ENCODE measurements at regions not wholly inside any gene's neighbourhood (a gene's known extent, or its start where the extent isn't known, plus 50 kb on each side); places are given as distances from the start of the nearest gene placed in this dataset.

DNA sequence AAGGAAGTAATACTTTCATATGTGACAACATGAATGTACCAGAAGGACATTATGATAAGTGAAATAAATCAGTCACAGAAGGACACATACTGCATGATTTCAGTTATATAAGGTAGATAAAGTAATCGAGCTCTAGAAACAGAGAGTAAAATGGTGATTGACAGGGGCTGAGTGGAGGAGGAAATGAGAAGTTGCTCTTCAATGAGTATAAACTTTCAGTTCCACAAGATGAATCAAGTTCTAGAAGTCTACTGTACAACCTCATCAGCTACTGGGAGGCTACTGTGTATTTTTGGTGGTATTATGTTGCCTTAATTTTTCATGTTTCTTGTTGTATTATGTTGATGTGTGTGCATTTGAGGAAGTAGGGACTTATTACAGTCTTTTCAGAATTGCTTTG, 270.9 kb upstream of the GRIA3 start:
- no peak overlapping the region for H3K4me3 ChIP-seq (ENCODE audit: low read length)
- H3K36me3 Mint-ChIP-seq, result no peaks in the 10 kb centered on the region
- H3K9me3 Mint-ChIP-seq, result peaks cover 5 to 14% (median 10%) of the 10 kb centered on the region in 5 donors
- no peaks in the 10 kb centered on the region for H3K36me3 ChIP-seq (ENCODE audit: insufficient read depth, low read length)
- H3K27ac ChIP-seq (ENCODE audit: low read depth, low read length), result no peak overlapping the region
- H3K4me3 Mint-ChIP-seq, result no peak overlapping the region
- no peaks in the 10 kb centered on the region for H3K27me3 Mint-ChIP-seq
- DNase-seq, result no peak
- no peaks in the 10 kb centered on the region for H3K9me3 ChIP-seq (ENCODE audit: low read length)
- H3K4me1 ChIP-seq (ENCODE audit: insufficient read depth, low read length), result no peaks in the 10 kb centered on the region
- CTCF ChIA-PET, result no interaction called here
- H3K4me1 Mint-ChIP-seq, result no peaks in the 10 kb centered on the region
- H3K27me3 ChIP-seq (ENCODE audit: insufficient read depth, low read length, poor library complexity, severe bottlenecking), result no peaks in the 10 kb centered on the region
- POLR2A ChIA-PET, result no interaction called here
- no peak overlapping the region for H3K27ac Mint-ChIP-seq

DNA sequence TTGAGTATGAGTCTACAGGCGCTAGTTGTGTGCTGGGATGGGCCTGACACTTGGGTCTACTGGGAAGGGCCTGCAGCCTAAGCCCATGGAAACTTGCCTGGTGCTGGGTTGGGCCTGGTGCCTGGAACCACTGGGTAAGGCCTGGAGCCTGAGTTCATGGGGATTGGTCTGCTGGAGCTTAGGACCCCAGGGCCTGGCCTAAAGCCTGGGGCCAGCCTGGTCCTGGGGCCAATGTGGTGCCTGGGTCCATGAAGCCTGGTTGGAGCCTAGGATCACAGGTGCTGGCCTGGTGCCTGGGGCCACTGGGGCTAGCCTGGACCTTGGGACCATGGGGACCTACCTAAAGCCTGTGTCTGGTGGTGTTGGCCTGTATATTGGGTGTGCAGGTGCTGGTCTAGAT, 270.3 kb upstream of the GRIA3 start:
- H3K36me3 ChIP-seq (ENCODE audit: insufficient read depth, low read length), result no peaks in the 10 kb centered on the region
- H3K4me3 Mint-ChIP-seq, result no peak overlapping the region
- H3K4me3 ChIP-seq (ENCODE audit: low read length), result no peak overlapping the region
- ChIA-PET CTCF (no interaction called here), POLR2A (no interaction called here)
- DNase-seq, result no peak
- H3K4me1 ChIP-seq (ENCODE audit: insufficient read depth, low read length), result no peaks in the 10 kb centered on the region
- H3K27ac ChIP-seq (ENCODE audit: low read depth, low read length), result no peak overlapping the region
- no peaks in the 10 kb centered on the region for H3K27me3 Mint-ChIP-seq
- no peaks in the 10 kb centered on the region for H3K36me3 Mint-ChIP-seq
- no peaks in the 10 kb centered on the region for H3K4me1 Mint-ChIP-seq
- peaks cover 6 to 14% (median 10%) of the 10 kb centered on the region in 5 donors for H3K9me3 Mint-ChIP-seq
- no peaks in the 10 kb centered on the region for H3K27me3 ChIP-seq (ENCODE audit: insufficient read depth, low read length, poor library complexity, severe bottlenecking)
- H3K9me3 ChIP-seq (ENCODE audit: low read length), result no peaks in the 10 kb centered on the region
- H3K27ac Mint-ChIP-seq, result no peak overlapping the region

DNA sequence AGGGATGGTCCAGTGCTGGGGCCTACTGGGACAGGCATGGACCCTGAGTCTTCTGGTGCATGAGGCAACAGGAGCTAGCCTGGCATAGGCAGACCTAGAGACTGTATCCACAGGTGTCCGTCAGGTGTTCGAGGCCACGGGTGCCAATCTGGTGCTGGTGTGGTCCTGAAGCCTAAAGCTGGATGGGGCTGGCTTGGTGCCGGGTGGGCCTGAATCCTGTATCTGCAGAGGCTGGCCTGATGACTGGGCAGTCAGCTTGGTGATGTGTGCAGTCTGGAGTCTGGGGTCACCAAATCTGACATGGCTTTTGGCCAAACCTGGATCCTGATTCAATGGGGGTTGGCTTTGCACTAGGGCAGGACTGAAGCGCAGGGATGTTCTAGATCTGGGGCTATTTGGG, 269.8 kb upstream of the GRIA3 start:
- Histone ChIP-seq H3K9me3 (ENCODE audit: low read length) (no peaks in the 10 kb centered on the region), H3K36me3 (ENCODE audit: insufficient read depth, low read length) (no peaks in the 10 kb centered on the region), H3K27me3 (ENCODE audit: insufficient read depth, low read length, poor library complexity, severe bottlenecking) (no peaks in the 10 kb centered on the region), H3K4me1 (ENCODE audit: insufficient read depth, low read length) (no peaks in the 10 kb centered on the region), H3K27ac (ENCODE audit: low read depth, low read length) (no peak overlapping the region), H3K4me3 (ENCODE audit: low read length) (no peak overlapping the region)
- H3K9me3 Mint-ChIP-seq, result peaks cover 6 to 14% (median 10%) of the 10 kb centered on the region in 5 donors
- POLR2A ChIA-PET, result no interaction called here
- H3K4me1 Mint-ChIP-seq, result no peaks in the 10 kb centered on the region
- no peaks in the 10 kb centered on the region for H3K27me3 Mint-ChIP-seq
- CTCF ChIA-PET, result no interaction called here
- H3K36me3 Mint-ChIP-seq, result no peaks in the 10 kb centered on the region
- no peak for DNase-seq
- no peak overlapping the region for H3K27ac Mint-ChIP-seq
- H3K4me3 Mint-ChIP-seq, result no peak overlapping the region

DNA sequence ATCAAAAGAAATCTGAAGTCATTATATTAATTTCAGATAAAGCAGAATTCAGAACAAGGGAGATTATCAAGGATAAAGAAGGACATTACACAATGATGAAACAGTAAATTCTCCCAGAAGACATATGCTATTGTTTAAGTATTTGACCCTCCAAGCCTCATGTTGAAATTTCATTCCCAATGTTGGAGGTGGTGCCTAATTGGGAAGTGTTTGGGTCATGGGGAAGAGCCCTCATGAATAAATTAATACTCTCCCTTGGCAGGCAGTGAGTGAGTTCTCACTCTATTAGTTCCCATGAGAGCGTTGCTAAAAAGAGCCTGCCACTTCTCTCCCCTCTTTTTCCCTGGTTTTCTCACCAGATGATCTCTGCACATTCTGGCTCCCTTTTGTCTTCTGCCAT, 249.9 kb upstream of the GRIA3 start:
- peaks cover 0 to 4% (median 0%) of the 10 kb centered on the region in 5 donors for H3K9me3 Mint-ChIP-seq
- no peaks in the 10 kb centered on the region for H3K36me3 Mint-ChIP-seq
- Histone ChIP-seq H3K27ac (ENCODE audit: low read depth, low read length) (no peak overlapping the region), H3K27me3 (ENCODE audit: insufficient read depth, low read length, poor library complexity, severe bottlenecking) (no peaks in the 10 kb centered on the region), H3K4me3 (ENCODE audit: low read length) (no peak overlapping the region), H3K4me1 (ENCODE audit: insufficient read depth, low read length) (no peaks in the 10 kb centered on the region), H3K9me3 (ENCODE audit: low read length) (no peaks in the 10 kb centered on the region), H3K36me3 (ENCODE audit: insufficient read depth, low read length) (no peaks in the 10 kb centered on the region)
- no peaks in the 10 kb centered on the region for H3K4me1 Mint-ChIP-seq
- H3K27ac Mint-ChIP-seq, result no peak overlapping the region
- DNase-seq, result no peak
- ChIA-PET CTCF (no interaction called here), POLR2A (no interaction called here)
- peaks cover 0 to 1% of the 10 kb centered on the region in 2 donors for H3K27me3 Mint-ChIP-seq
- H3K4me3 Mint-ChIP-seq, result no peak overlapping the region

DNA sequence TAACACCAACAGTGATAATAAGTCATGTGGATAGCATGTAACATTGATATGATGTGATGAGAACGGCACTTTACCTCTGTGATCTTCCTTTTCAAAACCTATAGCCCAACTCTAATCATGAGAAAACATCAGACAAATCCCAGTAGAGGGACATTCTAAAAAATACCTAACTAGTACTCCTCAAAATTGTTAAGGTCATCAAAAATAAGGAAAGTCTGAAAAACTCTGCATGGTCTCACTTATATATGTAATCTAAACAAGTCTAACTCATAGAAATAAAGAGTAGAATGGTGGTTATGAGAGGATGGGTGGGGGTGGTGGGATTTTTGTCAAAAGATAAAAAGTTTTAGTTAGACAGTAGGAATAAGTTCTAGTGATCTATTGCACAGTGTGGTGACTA, 243.9 kb upstream of the GRIA3 start:
- H3K4me1 ChIP-seq (ENCODE audit: insufficient read depth, low read length), result no peaks in the 10 kb centered on the region
- ChIA-PET CTCF (no interaction called here), POLR2A (no interaction called here)
- Mint-ChIP-seq H3K27ac (no peak overlapping the region), H3K36me3 (no peaks in the 10 kb centered on the region), H3K9me3 (peaks cover 0 to 3% (median under 1%) of the 10 kb centered on the region in 5 donors), H3K4me3 (no peak overlapping the region), H3K27me3 (no peaks in the 10 kb centered on the region), H3K4me1 (no peaks in the 10 kb centered on the region)
- H3K36me3 ChIP-seq (ENCODE audit: insufficient read depth, low read length), result no peaks in the 10 kb centered on the region
- no peak overlapping the region for H3K27ac ChIP-seq (ENCODE audit: low read depth, low read length)
- H3K27me3 ChIP-seq (ENCODE audit: insufficient read depth, low read length, poor library complexity, severe bottlenecking), result no peaks in the 10 kb centered on the region
- no peak overlapping the region for H3K4me3 ChIP-seq (ENCODE audit: low read length)
- no peak for DNase-seq
- no peaks in the 10 kb centered on the region for H3K9me3 ChIP-seq (ENCODE audit: low read length)

DNA sequence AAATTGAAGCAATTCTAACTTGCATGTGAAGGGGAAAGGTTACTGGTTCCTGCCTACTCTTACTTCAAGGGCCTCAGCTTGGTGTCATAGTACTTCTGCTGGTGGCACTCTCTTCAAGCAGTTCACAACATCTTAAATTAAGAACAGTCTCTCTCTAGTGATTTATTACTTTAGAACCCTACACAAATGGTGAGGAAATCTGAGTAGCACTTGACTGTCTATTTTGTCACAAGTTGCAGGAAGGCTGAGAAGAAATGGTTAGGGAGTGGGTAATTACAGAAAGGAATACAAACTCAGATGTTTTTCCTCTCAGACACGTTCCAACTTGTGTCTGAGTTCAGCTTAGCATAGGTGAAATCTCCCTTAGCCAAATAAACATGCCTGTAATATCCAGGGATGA, 242.3 kb upstream of the GRIA3 start:
- H3K9me3 ChIP-seq (ENCODE audit: low read length), result no peaks in the 10 kb centered on the region
- CTCF ChIA-PET, result no interaction called here
- POLR2A ChIA-PET, result no interaction called here
- H3K36me3 ChIP-seq (ENCODE audit: insufficient read depth, low read length), result no peaks in the 10 kb centered on the region
- no peaks in the 10 kb centered on the region for H3K4me1 ChIP-seq (ENCODE audit: insufficient read depth, low read length)
- H3K4me3 Mint-ChIP-seq, result no peak overlapping the region
- no peak for DNase-seq
- H3K4me3 ChIP-seq (ENCODE audit: low read length), result no peak overlapping the region
- H3K27ac Mint-ChIP-seq, result no peak overlapping the region
- no peaks in the 10 kb centered on the region for H3K36me3 Mint-ChIP-seq
- no peaks in the 10 kb centered on the region for H3K27me3 ChIP-seq (ENCODE audit: insufficient read depth, low read length, poor library complexity, severe bottlenecking)
- H3K27me3 Mint-ChIP-seq, result no peaks in the 10 kb centered on the region
- peaks cover 0 to 3% (median 2%) of the 10 kb centered on the region in 5 donors for H3K9me3 Mint-ChIP-seq
- H3K27ac ChIP-seq (ENCODE audit: low read depth, low read length), result no peak overlapping the region
- no peaks in the 10 kb centered on the region for H3K4me1 Mint-ChIP-seq

DNA sequence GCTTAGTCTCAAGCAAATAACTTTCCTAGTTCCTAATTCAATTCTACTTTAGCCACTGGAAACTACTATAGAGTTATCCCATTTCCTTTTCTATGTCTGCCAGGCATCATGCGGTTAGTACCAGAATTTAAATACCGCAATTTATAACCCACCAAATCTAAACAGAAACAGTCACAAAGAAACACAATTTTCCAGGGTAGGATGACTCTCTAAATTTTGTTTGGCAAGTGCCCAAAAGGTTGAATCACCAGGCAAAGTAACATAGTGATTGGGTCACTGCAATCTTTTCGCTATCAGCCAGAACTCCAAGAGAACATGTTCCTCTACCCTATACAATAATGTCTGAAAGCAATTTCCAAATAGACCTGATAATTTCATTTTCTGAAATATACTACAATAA, 240.2 kb upstream of the GRIA3 start:
- no peaks in the 10 kb centered on the region for H3K36me3 Mint-ChIP-seq
- Histone ChIP-seq H3K27ac (ENCODE audit: low read depth, low read length) (no peak overlapping the region), H3K36me3 (ENCODE audit: insufficient read depth, low read length) (no peaks in the 10 kb centered on the region), H3K4me1 (ENCODE audit: insufficient read depth, low read length) (no peaks in the 10 kb centered on the region), H3K27me3 (ENCODE audit: insufficient read depth, low read length, poor library complexity, severe bottlenecking) (no peaks in the 10 kb centered on the region), H3K4me3 (ENCODE audit: low read length) (no peak overlapping the region), H3K9me3 (ENCODE audit: low read length) (no peaks in the 10 kb centered on the region)
- POLR2A ChIA-PET, result no interaction called here
- no peak for DNase-seq
- CTCF ChIA-PET, result no interaction called here
- H3K27ac Mint-ChIP-seq, result no peak overlapping the region
- H3K4me3 Mint-ChIP-seq, result no peak overlapping the region
- no peaks in the 10 kb centered on the region for H3K4me1 Mint-ChIP-seq
- peaks cover 0 to 3% (median 2%) of the 10 kb centered on the region in 5 donors for H3K9me3 Mint-ChIP-seq
- no peaks in the 10 kb centered on the region for H3K27me3 Mint-ChIP-seq

DNA sequence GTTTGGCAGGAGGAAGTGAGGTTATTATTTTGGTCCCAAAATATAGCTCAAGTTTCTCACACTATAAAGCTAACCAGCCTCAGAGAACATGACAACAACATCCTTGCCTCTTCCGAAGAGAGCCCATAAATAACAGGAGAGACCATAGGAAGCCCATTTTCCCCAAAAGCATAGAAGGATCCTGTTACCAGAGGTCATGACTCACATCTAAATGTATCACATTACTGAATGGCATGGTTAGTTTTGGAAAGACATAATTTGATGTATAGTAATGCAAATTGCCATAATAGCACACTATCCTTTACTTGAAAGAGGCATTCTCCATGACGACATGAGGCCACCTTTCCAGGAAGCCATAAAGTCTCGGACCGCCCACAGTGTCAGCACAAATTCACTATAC, 238.8 kb upstream of the GRIA3 start:
- Histone ChIP-seq H3K27ac (ENCODE audit: low read depth, low read length) (no peak overlapping the region), H3K36me3 (ENCODE audit: insufficient read depth, low read length) (no peaks in the 10 kb centered on the region), H3K4me3 (ENCODE audit: low read length) (no peak overlapping the region), H3K9me3 (ENCODE audit: low read length) (no peaks in the 10 kb centered on the region), H3K27me3 (ENCODE audit: insufficient read depth, low read length, poor library complexity, severe bottlenecking) (no peaks in the 10 kb centered on the region), H3K4me1 (ENCODE audit: insufficient read depth, low read length) (no peaks in the 10 kb centered on the region)
- Mint-ChIP-seq H3K36me3 (no peaks in the 10 kb centered on the region), H3K4me1 (no peaks in the 10 kb centered on the region), H3K9me3 (peaks cover 0 to 3% (median 2%) of the 10 kb centered on the region in 5 donors), H3K27me3 (no peaks in the 10 kb centered on the region), H3K27ac (no peak overlapping the region), H3K4me3 (no peak overlapping the region)
- DNase-seq, result no peak
- POLR2A ChIA-PET, result no interaction called here
- CTCF ChIA-PET, result no interaction called here

DNA sequence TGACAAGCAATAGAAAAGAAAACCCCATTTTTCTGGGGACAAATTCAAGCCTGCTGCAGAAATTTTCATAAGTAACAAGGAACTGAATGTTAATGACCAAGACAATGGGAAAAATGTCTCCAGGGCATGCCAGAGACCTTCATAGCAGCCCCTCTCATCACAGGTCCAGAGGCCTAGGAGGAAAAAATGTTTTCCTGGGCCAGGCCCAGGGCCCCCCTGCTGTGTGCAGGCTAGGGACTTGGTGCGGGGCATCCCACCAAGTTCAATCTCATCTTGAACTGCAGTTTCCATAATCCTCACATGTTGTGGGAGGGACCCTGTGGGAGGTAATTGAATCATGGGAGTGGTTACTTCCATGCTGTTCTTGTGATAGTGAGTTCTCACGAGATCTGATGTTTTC, 211.5 kb upstream of the GRIA3 start:
- DNase-seq, result no peak
- H3K27me3 Mint-ChIP-seq, result no peaks in the 10 kb centered on the region
- CTCF ChIA-PET, result no interaction called here
- no peak overlapping the region for H3K4me3 Mint-ChIP-seq
- H3K27ac ChIP-seq (ENCODE audit: low read depth, low read length), result no peak overlapping the region
- H3K27ac Mint-ChIP-seq, result no peak overlapping the region
- peaks cover 0 to 4% (median 2%) of the 10 kb centered on the region in 5 donors for H3K9me3 Mint-ChIP-seq
- POLR2A ChIA-PET, result no interaction called here
- H3K27me3 ChIP-seq (ENCODE audit: insufficient read depth, low read length, poor library complexity, severe bottlenecking), result no peaks in the 10 kb centered on the region
- H3K4me1 Mint-ChIP-seq, result no peaks in the 10 kb centered on the region
- H3K36me3 ChIP-seq (ENCODE audit: insufficient read depth, low read length), result no peaks in the 10 kb centered on the region
- H3K4me3 ChIP-seq (ENCODE audit: low read length), result no peak overlapping the region
- no peaks in the 10 kb centered on the region for H3K4me1 ChIP-seq (ENCODE audit: insufficient read depth, low read length)
- no peaks in the 10 kb centered on the region for H3K36me3 Mint-ChIP-seq
- no peaks in the 10 kb centered on the region for H3K9me3 ChIP-seq (ENCODE audit: low read length)
